Activated T-helper 9 cell treated with anti-CD3 and anti-CD28 coated beads, Interleukin-2, amount 50 U/mL, for 16 hours (primary cell): ENCODE measurements at regions not wholly inside any gene's neighbourhood (a gene's known extent, or its start where the extent isn't known, plus 50 kb on each side); places are given as distances from the start of the nearest gene placed in this dataset.
"Not testable (repeated sequence)": the region's sequence is repeated elsewhere in the genome, so short reads cannot be mapped to it uniquely, and the experiment has no call there.

Source experiments
- DNase-seq: peaks from one replicate; pipeline ENCODE4 v3.0.0-alpha.2; 2020; ENCODE audit warnings: low read depth

DNA sequence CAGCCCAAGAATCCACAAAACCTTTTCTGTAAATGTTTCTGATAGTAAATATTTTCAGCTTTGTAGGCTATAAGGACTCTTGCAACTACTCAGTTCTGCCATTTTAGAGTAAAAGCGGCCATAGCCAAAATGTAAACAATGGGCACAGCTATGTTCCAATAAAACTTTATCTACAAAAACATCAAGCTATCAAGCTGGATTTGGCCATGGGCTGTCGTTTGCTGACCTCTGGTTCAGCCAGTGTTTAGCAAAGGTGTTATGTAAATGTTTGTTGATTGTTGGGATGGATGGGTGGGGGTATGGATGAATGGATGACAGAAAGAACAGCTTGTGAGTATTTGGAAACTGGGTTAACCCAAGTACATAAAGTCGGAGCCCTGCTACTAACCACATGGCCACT, 111.1 kb upstream of the VRK1 start:
- no peak for DNase-seq

DNA sequence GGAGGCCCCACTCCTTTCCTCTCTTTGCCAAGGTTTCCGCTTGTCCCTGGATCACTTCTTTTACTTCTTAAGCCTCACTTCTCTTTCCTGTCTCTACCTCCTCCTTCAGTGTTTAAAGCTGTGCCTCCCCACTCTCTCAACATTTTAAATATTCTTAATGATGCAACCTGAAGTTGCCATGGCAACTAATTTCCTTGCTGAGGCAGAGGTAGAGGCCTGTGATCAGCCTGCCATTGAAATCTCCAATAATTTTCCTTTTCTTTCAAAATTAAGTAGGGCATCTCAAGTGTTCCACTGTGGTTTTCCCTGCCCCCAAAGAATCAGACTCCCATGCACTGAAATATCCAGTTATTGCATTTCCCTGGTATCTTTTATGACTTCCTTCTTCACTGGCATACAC, 108.6 kb upstream of the VRK1 start:
- no peak for DNase-seq

DNA sequence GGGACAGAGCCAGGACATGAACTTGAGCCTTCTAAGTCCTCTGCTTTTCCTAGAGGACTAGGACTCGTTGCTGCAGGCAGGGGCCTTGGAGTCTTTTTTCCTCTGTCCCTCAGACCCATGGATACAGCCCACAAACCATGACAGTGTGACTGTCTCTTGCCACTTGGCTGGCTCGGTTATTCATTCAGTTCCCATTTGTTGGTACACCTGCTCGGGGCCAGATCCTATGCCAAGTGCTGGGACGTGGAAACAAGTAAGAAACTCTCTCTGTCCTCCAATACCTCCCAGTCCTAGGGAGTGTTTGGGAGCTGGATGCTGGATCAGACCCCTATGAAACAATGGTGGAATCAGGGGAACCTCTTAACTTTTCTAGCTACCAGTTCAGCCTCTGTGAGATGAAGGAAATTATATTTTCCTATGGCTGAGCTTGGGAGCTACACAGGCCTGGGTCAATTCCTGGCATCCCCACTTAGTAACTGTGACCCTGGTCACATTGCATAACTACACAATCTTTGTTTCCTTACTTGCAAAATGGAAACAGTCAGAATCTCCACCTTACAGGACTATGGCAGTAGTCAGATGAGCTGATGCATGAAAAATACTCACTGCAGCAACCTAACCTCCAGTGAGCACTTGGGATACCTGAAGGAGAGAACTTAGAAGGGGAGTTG, 106.3 kb upstream of the VRK1 start:
- DNase-seq, result no peak

DNA sequence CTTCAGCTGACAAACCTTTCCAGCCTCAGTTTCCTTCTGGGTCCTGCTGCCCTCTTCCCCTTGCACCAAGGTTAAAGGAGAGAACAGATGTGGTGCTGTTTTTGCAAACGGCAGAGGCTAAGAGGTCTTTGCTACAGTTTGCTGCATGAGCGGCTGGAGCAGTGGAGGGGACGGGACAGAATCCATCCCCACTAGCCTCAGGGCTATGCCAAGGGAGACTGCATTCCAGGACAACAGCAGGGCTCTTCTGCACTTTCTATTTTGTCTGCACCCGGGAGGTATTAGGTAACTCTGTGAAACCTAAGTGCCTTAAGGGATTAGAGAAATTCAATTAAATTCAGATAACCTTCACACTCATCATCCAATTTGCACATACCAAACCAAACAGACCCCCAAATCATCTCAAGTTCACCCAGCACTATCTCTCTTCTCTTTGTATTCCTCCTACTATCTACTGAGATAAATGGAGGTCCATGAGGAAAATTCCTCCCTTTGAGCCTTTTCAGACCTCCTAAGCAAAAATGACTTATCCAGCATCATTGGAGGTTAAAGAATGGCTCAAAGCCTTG, 103.8 kb upstream of the VRK1 start:
- DNase-seq, result no peak

DNA sequence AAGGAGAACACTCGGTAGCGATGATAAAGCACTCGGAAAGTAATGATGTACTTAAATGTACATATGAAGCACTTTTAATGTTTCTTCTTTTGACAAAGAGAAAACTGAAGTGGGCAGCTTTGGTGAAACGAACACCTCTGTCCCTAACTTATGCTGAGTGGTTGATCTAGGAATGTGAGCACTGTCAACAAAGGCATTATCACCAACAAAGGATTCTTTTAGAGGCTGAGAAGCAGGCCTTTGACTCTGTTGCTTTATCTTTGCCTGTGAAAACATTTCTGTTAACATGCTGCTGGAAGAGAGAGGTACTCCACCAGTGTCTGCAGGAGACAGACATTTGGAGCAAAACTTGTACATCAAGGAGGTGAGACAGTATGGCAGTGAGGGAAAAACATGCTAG, 103.2 kb upstream of the VRK1 start:
- DNase-seq, result no peak

DNA sequence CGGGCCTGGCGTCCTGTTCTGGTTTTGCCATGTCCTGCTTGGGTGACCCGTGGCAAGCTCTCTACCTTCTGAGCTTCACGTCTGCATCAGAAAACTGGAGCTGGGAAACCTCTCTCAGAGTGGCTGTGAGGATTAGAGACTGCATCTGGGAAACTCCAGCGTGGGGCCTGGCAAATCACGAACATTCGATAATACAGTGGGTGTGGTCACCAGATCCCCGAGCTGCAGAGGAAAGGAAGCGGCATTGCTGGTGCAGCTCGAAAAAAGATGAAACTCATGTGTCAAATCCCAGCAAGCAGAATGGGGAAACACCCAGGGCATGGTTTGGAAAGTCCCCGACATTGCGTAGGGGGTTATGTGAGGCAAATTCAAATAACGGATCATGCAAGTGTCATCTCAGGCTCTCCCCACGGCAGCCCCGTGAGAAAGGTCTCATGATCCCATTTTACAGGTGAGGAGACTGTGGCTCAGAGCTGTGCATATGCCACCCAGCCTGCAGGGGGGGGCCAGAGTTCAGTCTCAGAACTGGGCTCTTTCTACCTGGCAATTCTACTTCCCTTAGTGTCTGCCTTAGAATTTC, 98.1 kb upstream of the VRK1 start:
- no peak for DNase-seq

DNA sequence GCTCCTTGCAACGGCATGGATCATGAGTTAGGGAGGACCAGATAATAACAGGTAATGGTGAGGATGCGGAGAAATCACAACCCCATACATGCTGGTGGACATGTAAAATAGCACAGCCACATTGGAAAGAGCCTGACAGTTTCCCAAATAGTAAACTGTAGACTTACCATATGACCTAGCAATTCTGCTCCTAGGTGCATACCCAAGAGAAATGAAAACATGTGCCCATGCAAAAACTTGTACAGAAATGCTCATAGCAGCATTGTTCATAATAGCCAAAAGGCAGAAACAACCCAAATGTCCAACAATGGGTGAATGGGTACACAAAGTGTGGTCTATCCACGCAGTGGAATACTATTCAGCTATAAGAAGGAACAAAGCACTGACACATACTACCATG, 97.5 kb upstream of the VRK1 start:
- DNase-seq, result no peak

DNA sequence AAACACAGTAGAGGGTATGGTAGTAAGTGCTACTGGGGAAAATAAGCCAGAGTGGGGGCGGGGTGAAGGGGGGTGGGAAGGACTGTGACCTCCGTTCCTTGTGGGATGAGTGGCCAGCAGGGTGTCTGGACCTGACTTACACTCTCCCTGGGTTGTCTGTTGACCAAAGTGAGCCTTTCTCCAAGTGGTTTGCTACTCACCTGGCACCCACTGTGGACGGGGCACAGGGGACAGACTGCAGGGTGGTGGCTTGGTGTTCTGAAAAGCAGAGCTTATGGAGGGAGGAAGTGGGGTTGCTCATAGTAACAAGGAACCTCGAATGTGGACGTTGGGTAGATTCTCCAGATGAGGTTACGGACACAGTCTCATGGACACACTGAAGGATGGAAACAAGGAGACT, 94.4 kb upstream of the VRK1 start:
- DNase-seq, result no peak

DNA sequence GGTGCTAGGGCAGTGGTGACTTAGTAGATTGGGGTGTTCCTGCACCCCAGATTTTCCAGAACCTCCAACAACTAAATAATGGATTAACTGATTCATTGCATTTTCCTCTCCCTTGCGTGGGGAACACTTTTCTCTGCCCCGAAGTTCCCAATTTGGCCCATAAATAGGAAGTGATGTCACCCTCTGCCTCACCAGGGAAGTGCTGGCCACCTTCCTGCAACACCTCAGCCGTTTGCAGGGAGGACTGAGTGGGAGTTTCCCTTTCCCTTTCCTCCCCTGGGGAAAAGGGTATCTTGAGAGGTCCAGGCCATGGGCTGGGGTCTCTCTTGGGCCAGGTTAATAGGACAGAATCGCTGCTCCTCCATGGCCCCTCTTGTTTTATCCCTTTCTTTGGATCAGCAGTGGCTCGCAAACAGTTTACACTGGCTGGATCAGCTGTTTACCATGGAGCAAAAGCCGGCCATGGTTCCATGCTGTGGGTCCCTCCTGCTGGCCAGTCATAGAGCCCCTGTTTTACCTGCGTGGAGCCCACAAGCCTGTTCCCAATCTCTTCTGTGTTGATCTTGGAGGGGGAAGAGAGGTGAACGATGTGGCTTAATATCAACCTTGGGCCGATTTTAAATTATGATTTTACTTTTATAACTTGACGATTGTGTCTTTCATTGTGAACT, 91.6 kb upstream of the VRK1 start:
- DNase-seq, result no peak

DNA sequence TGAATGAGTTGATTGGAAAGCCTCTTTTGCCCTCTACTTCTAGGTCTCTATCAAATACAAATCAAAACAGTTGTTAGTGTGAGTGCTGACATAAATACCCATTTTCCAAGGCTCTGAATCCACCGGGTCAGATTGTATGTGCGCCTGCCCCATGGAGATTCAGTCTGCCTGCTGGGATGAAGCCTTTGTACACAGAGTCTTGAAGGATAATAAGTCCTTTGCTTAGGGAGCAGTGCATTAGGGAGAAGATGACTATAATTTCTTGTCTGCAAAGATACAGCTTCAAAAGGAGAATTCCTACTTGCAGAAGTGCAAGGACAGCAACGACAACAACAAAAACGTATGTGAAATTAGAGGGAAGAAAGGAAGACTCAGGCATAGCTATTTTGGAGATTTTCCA, 90.3 kb upstream of the VRK1 start:
- no peak for DNase-seq

DNA sequence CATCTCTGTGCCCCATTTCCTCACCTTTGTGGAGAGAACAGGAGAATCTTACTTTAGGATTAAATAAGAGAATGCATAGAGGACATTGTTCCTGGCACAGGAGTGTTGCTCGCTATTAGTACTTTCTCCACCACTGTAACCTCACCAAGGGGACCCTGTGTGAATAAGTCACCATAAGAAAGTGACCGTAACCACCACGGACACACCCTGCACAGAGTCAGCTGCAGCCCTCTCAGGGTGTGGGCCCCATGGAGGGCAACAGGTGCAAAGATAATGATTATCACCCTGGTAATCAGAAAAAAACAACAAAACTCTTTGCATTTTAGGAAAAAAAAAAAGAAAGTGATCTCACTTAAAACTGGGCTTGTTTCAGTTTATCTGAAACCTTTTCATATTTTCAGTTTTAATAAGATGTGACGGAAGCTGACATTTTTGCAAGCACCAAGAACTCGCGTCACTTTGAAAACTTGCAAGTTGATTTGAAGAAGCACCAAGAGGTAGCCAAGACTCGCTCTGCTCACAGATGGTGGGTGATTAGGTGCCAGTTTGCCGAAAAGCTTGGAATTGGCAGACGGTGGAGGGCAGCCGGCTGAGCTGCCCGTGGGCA, 87.0 kb upstream of the VRK1 start:
- no peak for DNase-seq

DNA sequence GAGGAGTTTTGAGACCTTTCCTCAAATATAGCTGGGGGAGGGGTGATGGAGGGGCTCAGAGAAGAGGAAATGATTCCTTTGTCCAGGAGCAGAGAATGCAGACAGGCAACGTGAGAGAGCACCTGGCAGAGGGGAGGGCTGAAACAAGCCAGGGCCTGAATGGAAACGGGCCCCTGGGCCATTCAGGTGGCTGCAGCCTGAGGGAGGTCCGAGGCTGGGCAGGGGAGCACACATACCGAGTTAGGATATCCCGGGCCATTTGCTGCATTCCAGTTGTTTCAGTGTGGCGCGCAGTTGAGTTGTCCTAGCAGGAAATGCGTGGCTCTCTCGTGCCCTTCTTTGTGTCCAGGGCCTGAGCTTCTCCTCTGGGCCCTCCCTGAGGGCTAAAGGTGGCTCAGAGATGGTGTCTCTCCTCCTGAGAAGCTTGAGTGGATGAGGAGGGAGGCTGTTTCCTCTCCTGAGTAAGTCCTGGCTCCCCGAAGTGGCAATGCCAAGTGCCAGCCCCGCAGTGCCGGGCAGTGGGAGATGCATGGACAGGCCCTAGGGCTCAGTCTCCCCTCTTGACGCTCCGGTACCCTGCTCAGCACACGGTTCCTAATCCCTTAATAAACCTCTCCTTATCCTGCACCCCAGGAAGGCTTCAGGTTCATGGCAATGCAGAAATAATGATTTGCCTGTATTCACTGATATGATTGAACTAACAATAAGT, 85.5 kb upstream of the VRK1 start:
- no peak for DNase-seq

DNA sequence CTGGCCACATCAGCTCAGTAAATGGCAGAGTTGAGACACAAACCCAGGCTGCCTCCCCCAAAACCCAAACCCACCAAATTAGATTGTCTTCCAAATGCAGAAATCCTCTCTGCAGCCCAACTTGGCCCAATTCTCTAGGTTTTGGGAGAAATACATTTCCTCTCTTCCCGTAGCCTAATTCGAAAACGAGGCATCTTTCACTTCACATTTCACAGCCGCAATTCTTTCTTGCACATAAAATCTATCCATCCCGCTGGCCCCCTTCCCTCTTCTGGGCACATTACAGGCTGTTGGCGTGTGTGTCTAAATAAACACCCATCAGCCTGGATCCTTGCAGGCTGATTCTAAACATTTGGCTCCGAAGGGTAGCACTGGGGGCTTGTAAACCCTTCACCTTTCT, 83.8 kb upstream of the VRK1 start:
- no peak for DNase-seq

DNA sequence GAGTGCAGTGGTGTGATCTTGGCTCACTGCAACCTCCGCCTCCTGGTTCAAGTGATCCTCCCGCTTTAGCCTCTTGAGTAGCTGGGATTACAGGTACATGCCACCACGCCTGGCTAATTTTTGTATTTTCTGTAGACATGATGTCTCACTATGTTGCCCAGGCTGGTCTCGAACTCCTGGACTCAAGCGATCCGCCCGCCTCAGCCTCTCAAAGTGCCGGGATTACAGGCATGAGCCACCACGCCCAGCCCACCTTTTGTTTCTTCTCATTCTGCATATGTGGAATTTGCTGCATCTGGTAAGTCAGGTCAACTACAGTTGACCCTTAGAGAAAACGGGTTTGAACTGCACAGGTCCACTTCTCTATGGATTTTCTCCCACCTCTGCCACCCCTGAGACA, 82.6 kb upstream of the VRK1 start:
- not testable (repeated sequence) for DNase-seq

DNA sequence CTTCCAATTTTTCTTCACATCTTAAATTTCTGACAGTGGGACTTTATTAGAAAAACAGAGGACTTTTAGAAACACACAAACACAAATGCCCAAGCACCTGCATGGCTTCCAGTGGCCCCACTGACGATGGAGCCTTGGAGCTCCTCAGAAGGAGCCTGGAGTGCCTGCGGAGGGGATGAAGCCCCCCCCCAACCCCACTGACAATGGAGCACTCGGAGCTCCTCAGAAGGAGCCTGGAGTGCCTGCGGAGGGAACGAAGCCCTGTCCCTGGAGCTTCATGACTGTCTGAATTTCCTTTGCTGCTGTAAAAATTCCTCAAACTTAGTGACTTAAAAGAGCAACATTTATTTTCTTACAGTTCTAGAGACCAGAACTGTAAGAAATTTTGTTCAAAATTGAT, 80.1 kb upstream of the VRK1 start:
- no peak for DNase-seq

DNA sequence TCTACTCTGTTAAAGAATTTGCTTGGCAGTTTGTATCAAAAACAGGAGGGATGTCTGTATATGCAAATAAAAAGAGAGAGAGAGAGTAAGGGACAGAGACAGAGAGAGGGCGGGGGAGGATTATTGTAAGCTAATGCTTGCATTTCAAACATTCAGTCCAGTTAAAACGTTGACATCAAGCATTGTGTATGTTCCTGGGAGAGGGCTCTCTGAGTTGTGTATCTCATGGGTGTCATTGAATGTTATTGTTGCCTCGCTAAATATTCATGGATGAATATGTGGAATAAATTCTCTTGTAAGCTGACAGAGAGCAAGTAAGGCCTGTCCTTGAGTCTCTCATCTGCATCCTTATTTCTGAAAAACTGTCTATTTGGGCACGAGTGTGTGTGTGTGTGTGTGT, 78.8 kb upstream of the VRK1 start:
- no peak for DNase-seq

DNA sequence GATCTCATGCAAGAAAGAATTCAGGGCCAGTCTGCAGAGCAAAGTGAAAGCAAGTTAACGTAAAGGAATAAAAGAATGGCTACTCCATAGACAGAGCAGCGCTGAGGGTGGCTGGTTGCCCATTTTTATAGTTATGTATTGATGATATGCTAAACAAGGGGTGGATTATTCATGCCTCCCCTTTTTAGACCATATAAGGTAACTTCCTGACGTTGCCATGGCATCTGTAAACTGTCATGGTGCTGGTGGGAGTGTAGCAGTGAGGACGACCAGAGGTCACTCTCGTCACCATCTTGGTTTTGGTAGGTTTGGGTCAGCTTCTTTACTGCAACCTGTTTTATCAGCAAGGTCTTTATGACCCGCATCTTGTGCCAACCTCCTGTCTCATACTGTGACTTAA, 76.5 kb upstream of the VRK1 start:
- DNase-seq, result not testable (repeated sequence)

DNA sequence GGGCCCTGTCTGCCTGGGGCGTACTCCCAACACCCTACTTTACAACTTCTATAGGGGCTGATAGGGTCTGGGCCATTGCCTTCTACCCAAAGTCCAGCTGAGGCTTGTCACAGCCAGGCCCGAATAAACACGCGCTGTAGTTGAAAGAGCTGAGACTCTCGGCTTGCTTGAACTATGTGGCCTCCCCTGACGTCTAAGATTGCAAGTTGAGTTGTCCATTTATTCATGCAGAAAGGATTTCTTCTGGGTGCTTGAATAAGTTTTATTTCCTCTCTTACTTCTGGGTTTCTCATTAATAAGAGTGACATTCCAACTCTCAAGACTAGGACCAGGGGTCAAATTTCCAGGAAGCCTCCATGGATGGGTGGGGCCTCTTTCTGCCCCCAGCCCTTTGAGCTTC, 74.4 kb upstream of the VRK1 start:
- DNase-seq, result no peak

DNA sequence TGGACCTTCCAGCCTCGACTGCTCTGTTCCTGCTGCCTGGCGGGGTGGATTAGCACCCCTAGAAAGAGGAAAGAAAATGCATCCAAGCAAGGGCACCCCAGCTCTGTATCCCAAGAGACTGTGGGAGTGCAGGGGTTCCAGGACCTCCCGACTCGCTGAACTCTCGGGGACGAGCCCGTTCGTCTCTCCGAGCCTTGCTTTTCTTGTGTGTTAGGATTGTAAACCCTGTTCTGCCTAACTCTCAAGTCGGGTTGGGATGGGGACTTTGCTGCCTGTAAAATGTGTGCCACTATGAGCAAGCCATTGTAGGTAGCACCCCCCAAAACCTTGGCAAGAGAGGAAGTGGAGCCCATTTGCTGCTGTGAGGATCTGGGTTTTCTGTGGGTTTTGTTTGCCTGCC, 73.2 kb upstream of the VRK1 start:
- no peak for DNase-seq

DNA sequence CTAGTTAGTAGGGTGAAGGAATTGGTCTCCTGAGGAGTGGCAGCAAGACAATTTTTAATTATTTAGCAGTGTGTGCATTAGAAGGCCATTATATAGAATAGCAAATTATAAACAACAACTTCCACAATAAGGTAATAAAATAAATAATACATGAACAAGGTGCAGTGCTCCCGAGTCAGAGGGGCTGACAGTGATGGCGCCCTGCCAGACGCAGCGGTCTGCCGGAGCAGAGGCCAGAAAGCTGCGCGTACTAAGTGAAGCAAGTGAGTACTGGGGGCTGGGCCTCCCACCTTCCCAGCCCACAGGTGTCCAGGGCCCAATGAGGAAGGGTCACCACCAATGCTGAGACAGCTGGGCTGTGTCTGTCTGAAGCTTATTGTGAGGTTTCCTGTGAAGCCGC, 72.0 kb upstream of the VRK1 start:
- no peak for DNase-seq

DNA sequence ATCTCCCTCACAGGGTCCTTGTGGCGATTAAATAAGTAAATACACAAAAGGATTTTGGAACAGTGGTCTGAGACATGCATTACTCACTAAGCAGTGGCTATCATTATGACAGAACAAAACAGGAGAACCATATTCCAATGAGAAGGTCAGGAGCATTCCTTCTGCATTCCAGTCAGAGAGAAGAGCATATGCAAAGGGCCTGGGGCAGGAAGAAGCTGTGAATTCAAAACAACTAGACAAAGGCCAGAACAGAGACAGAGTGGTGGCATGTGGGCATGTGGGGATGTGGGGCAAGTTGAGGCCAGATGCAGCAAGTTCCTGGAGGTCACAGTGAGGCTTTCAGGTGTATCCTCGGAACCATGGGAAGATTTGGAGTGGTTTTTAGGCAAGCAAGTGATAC, 70.1 kb upstream of the VRK1 start:
- no peak for DNase-seq

DNA sequence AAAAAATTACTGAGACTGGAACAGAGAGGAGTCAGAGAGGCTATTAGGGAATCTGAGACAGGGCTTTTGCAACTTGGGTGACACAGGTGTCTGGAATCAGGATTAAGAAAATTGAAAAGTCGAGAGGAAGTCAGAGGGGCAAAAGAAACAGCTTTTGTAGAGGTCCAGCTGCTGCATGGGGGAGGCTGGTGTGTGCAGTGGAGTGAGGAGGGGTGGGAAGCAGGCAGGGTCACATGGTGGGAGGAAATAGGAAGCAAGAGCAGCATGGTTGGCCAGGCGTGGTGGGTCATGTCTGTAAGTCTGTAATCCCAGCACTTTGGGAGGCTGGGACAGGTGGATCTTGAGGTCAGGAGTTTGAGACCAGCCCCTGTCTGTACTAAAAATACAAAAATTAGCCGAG, 69.7 kb upstream of the VRK1 start:
- DNase-seq, result no peak
